ENCODE measurements at regions not wholly inside any gene's neighbourhood (a gene's known extent, or its start where the extent isn't known, plus 50 kb on each side); places are given as distances from the start of the nearest gene placed in this dataset.

GRCh38 chr7:124422081-124422480 lies 343.5 kb downstream of the GPR37 start:
- no peak overlapping the region for H3K4me3 ChIP-seq (replicated peaks; ENCODE audit: insufficient read depth, low read length)
- no peak for DNase-seq (ENCODE audit: low read depth in 1 of 2, low spot score in 1 of 2)
- H3K27me3 ChIP-seq (ENCODE audit: insufficient read depth, poor library complexity, severe bottlenecking), result no peaks in the 10 kb centered on the region
- H3K27ac ChIP-seq (replicated peaks), result no peak overlapping the region
- TF ChIP-seq REST (IDR thresholded peaks at IDR 0.05; ENCODE audit: insufficient replicate concordance, low read depth), result no peak
- no peak for TF ChIP-seq CTCF (IDR thresholded peaks at IDR 0.05; ENCODE audit: insufficient read depth, low read length)
- TF ChIP-seq SPI1 (IDR thresholded peaks at IDR 0.05; ENCODE audit: borderline replicate concordance, low read depth), result no peak
- no peak for TF ChIP-seq GABPA (IDR thresholded peaks at IDR 0.05; ENCODE audit: low read depth)
- TF ChIP-seq POLR2AphosphoS5 (IDR thresholded peaks at IDR 0.05; ENCODE audit: low read depth), result no peak

GRCh38 chr7:124420367-124420766 lies 345.2 kb downstream of the GPR37 start:
- Histone ChIP-seq H3K27ac (replicated peaks) (no peak overlapping the region), H3K4me3 (replicated peaks; ENCODE audit: insufficient read depth, low read length) (no peak overlapping the region), H3K27me3 (ENCODE audit: insufficient read depth, poor library complexity, severe bottlenecking) (no peaks in the 10 kb centered on the region)
- DNase-seq (ENCODE audit: low read depth in 1 of 2, low spot score in 1 of 2), result no peak
- TF ChIP-seq SPI1 (IDR thresholded peaks at IDR 0.05; ENCODE audit: borderline replicate concordance, low read depth) (no peak), POLR2AphosphoS5 (IDR thresholded peaks at IDR 0.05; ENCODE audit: low read depth) (no peak), REST (IDR thresholded peaks at IDR 0.05; ENCODE audit: insufficient replicate concordance, low read depth) (no peak), GABPA (IDR thresholded peaks at IDR 0.05; ENCODE audit: low read depth) (no peak), CTCF (IDR thresholded peaks at IDR 0.05; ENCODE audit: insufficient read depth, low read length) (no peak)

- DNase-seq (ENCODE audit: low read depth in 1 of 2, low spot score in 1 of 2), result no peak
- TF ChIP-seq GABPA (IDR thresholded peaks at IDR 0.05; ENCODE audit: low read depth), result no peak
- no peak for TF ChIP-seq CTCF (IDR thresholded peaks at IDR 0.05; ENCODE audit: insufficient read depth, low read length)
- TF ChIP-seq SPI1 (IDR thresholded peaks at IDR 0.05; ENCODE audit: borderline replicate concordance, low read depth), result no peak
- no peak for TF ChIP-seq POLR2AphosphoS5 (IDR thresholded peaks at IDR 0.05; ENCODE audit: low read depth)
- Histone ChIP-seq H3K27ac (replicated peaks) (no peak overlapping the region), H3K4me3 (replicated peaks; ENCODE audit: insufficient read depth, low read length) (no peak overlapping the region), H3K27me3 (ENCODE audit: insufficient read depth, poor library complexity, severe bottlenecking) (no peaks in the 10 kb centered on the region)
Measured at GRCh38 chr7:124413029-124413428, 352.6 kb downstream of the GPR37 start.

- Histone ChIP-seq H3K27me3 (ENCODE audit: insufficient read depth, poor library complexity, severe bottlenecking) (no peaks in the 10 kb centered on the region), H3K27ac (replicated peaks) (no peak overlapping the region), H3K4me3 (replicated peaks; ENCODE audit: insufficient read depth, low read length) (no peak overlapping the region)
- TF ChIP-seq POLR2AphosphoS5 (IDR thresholded peaks at IDR 0.05; ENCODE audit: low read depth), result no peak
- no peak for TF ChIP-seq GABPA (IDR thresholded peaks at IDR 0.05; ENCODE audit: low read depth)
- TF ChIP-seq SPI1 (IDR thresholded peaks at IDR 0.05; ENCODE audit: borderline replicate concordance, low read depth), result no peak
- no peak for TF ChIP-seq REST (IDR thresholded peaks at IDR 0.05; ENCODE audit: insufficient replicate concordance, low read depth)
- TF ChIP-seq CTCF (IDR thresholded peaks at IDR 0.05; ENCODE audit: insufficient read depth, low read length), result no peak
- no peak for DNase-seq (ENCODE audit: low read depth in 1 of 2, low spot score in 1 of 2)
Measured at GRCh38 chr7:124412531-124412930, 353.1 kb downstream of the GPR37 start.

All from HL-60 (cell line).